ENCODE measurements at regions not wholly inside any gene's neighbourhood (a gene's known extent, or its start where the extent isn't known, plus 50 kb on each side); places are given as distances from the start of the nearest gene placed in this dataset.

GRCh38 chr6:167663784-167664443 is 162.8 kb upstream of the AFDN start:
- intact Hi-C loops (cut with DNase I; ENCODE audit: low total_unique reads): no loop called here
- Histone ChIP-seq H3K4me1 (no peaks in the 10 kb centered on the region), H3K36me3 (no peaks in the 10 kb centered on the region), H3K27ac (no peak overlapping the region), H3K4me3 (no peak overlapping the region), H3K9me3 (no peaks in the 10 kb centered on the region), H3K27me3 (no peaks in the 10 kb centered on the region)
- TF ChIP-seq POLR2A (IDR thresholded peaks at IDR 0.05): no peak
- no peak for TF ChIP-seq CTCF (IDR thresholded peaks at IDR 0.05)
- TF ChIP-seq POLR2AphosphoS5 (IDR thresholded peaks at IDR 0.05): no peak
- DNase-seq (ENCODE audit: low spot score in 2 of 2): no peak

GRCh38 chr6:167664678-167665660 is 161.7 kb upstream of the AFDN start:
- H3K27me3 ChIP-seq: no peaks in the 10 kb centered on the region
- H3K4me1 ChIP-seq: no peaks in the 10 kb centered on the region
- H3K27ac ChIP-seq: no peak overlapping the region
- no peak overlapping the region for H3K4me3 ChIP-seq
- DNase-seq (ENCODE audit: low spot score in 2 of 2): no peak
- H3K36me3 ChIP-seq: no peaks in the 10 kb centered on the region
- intact Hi-C loops (cut with DNase I; ENCODE audit: low total_unique reads): no loop called here
- no peak for TF ChIP-seq POLR2AphosphoS5 (IDR thresholded peaks at IDR 0.05)
- no peak for TF ChIP-seq POLR2A (IDR thresholded peaks at IDR 0.05)
- no peak for TF ChIP-seq CTCF (IDR thresholded peaks at IDR 0.05)
- no peaks in the 10 kb centered on the region for H3K9me3 ChIP-seq

GRCh38 chr6:167665698-167666330 is 160.9 kb upstream of the AFDN start:
- TF ChIP-seq POLR2A (IDR thresholded peaks at IDR 0.05) (no peak), POLR2AphosphoS5 (IDR thresholded peaks at IDR 0.05) (no peak), CTCF (IDR thresholded peaks at IDR 0.05) (no peak)
- Histone ChIP-seq H3K4me3 (no peak overlapping the region), H3K4me1 (no peaks in the 10 kb centered on the region), H3K9me3 (no peaks in the 10 kb centered on the region), H3K27me3 (no peaks in the 10 kb centered on the region), H3K27ac (no peak overlapping the region), H3K36me3 (no peaks in the 10 kb centered on the region)
- no peak for DNase-seq (ENCODE audit: low spot score in 2 of 2)
- intact Hi-C loops (cut with DNase I; ENCODE audit: low total_unique reads): no loop called here

DNA sequence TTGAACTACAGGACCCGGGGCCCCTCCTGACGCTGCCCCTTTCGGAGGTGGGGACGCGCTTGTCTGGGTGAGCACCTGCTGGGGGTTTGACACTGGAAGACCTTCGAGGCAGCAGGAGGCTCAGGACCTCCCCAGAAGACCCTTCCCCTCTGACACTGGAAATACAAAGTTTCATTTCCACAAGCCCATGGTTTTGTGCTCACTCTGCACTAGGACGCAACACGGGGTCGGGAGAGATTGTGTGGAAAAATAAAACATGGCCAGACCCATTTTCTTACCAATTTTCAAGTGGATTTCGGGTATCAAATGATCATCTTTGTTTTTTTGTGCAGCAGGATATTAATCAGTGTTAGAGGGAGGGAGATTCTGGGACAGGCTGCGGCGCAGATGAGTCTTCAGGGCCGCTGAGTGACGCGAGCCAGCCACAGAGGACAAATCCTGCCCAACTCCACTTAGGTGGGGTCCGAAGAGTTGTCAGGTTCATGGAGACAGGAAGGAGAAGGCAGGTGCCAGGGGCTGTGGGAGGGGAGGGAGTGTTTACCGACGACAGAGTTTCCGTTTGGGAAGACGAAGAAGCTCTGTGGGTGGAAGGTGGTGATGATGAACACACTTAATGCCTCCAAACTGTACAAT is 160.0 kb upstream of the AFDN start:
- intact Hi-C loops (cut with DNase I; ENCODE audit: low total_unique reads): no loop called here
- no peaks in the 10 kb centered on the region for H3K27me3 ChIP-seq
- no peaks in the 10 kb centered on the region for H3K4me1 ChIP-seq
- no peak overlapping the region for H3K4me3 ChIP-seq
- TF ChIP-seq CTCF (IDR thresholded peaks at IDR 0.05): no peak
- TF ChIP-seq POLR2A (IDR thresholded peaks at IDR 0.05): no peak
- H3K36me3 ChIP-seq: no peaks in the 10 kb centered on the region
- DNase-seq (ENCODE audit: low spot score in 2 of 2): no peak
- H3K9me3 ChIP-seq: no peaks in the 10 kb centered on the region
- H3K27ac ChIP-seq: no peak overlapping the region
